Lung (tissue), 11 donors: ENCODE measurements at regions not wholly inside any gene's neighbourhood (a gene's known extent, or its start where the extent isn't known, plus 50 kb on each side); places are given as distances from the start of the nearest gene placed in this dataset.

Source experiments
- ATAC-seq: fragments of 200-7000 bp; cut with Tn5 transposase; one replicate; pipeline ENCODE4 v1.9.1; 2020; ENCODE audit warnings: moderate number of reproducible peaks; ENCODE audit not compliant: insufficient read depth, low FRiP score
- DNase-seq, 3 donors: peaks; one replicate each; pipeline ENCODE4 v3.0.0-alpha.2; 2013 to 2017
- H3K27ac ChIP-seq, 2 donors: one replicate each; pipeline ENCODE4 v1.5.1; 2013; ENCODE audit warnings: mild to moderate bottlenecking in 2 of 2, moderate library complexity in 2 of 2, control low read depth in 1 of 2, inconsistent platforms in 1 of 2, low read depth in 1 of 2, low read length in 1 of 2
- H3K27me3 ChIP-seq, 3 donors: one replicate each; pipeline ENCODE4 v1.5.1; 2013; ENCODE audit warnings: low read length in 2 of 3; ENCODE audit not compliant: control insufficient read depth in 3 of 3, insufficient read depth in 3 of 3
- H3K36me3 ChIP-seq, 4 donors: one replicate each; pipeline ENCODE4 v1.5.1; 2013; ENCODE audit warnings: low read length in 4 of 4, mild to moderate bottlenecking in 1 of 4, moderate library complexity in 1 of 4; ENCODE audit not compliant: control insufficient read depth in 4 of 4, insufficient read depth in 4 of 4
- H3K4me1 ChIP-seq, 5 donors: one replicate each; pipeline ENCODE4 v1.5.1; 2013; ENCODE audit warnings: low read length in 5 of 5, mild to moderate bottlenecking in 2 of 5, moderate library complexity in 1 of 5; ENCODE audit not compliant: control insufficient read depth in 5 of 5, insufficient read depth in 5 of 5
- H3K4me3 ChIP-seq: one replicate; pipeline ENCODE4 v1.5.1; 2013; ENCODE audit warnings: mild to moderate bottlenecking, control low read depth, moderate library complexity
- H3K9ac ChIP-seq, 2 donors: one replicate each; pipeline ENCODE4 v1.5.1; 2013; ENCODE audit warnings: low read length in 2 of 2, control low read depth in 1 of 2; ENCODE audit not compliant: insufficient read depth in 1 of 2
- H3K9me3 ChIP-seq, 4 donors: one replicate each; pipeline ENCODE4 v1.5.1; 2013; ENCODE audit warnings: low read length in 3 of 4, mild to moderate bottlenecking in 1 of 4, moderate library complexity in 1 of 4; ENCODE audit not compliant: control insufficient read depth in 4 of 4, insufficient read depth in 3 of 4
- CTCF ChIP-seq: IDR thresholded peaks from 2 replicates; pipeline ENCODE4 v1.5.1; 2012; ENCODE audit warnings: mild to moderate bottlenecking; ENCODE audit errors: control extremely low read depth, extremely low read depth
- WGBS, 2 donors: extraction: QIAGEN DNeasy Blood & Tissue Kit; methylation state at CpG; one replicate each; pipeline ENCODE4 v1.1.7; 2013; 5-methylcytosine and 5-hydroxymethylcytosine counted together
- donor health status: control.
- donor health status: control.
- donor health status: Bipolar disorder and iron deficiency.
- donor health status: healthy.
- donor health status: DM: yes; HTN: yes; CAD: no.

- WGBS, 2 donors, result 59 to 61% methylated on average over 4 of the region's 4 CpGs
- Histone ChIP-seq H3K27ac (no peak overlapping the region), H3K27me3 (peaks cover 9 to 50% (median 22%) of the 10 kb centered on the region in 3 donors), H3K4me3 (no peak overlapping the region), H3K9me3 (peaks cover 0 to 3% (median 0%) of the 10 kb centered on the region in 4 donors), H3K9ac (no peak overlapping the region), H3K36me3 (no peaks in the 10 kb centered on the region), H3K4me1 (no peaks in the 10 kb centered on the region)
- ATAC-seq (no peak), DNase-seq (peak in 2 of 3 donors; percentile 9 to 24)
- no peak for TF ChIP-seq CTCF
Observed at GRCh38 chr1:18556364-18556763, 74.3 kb upstream of the PAX7 start.

- 5 to 8% methylated on average over 29 of the region's 29 CpGs for WGBS, 2 donors
- no peak for ATAC-seq
- no peak overlapping the region for H3K4me3 ChIP-seq
Observed at GRCh38 chr1:18557621-18558465, 72.8 kb upstream of the PAX7 start.

GRCh38 chr1:18560692-18561091, 70.0 kb upstream of the PAX7 start:
- TF ChIP-seq CTCF, result no peak
- Histone ChIP-seq H3K36me3 (no peaks in the 10 kb centered on the region), H3K4me1 (no peaks in the 10 kb centered on the region), H3K9me3 (peaks cover 0 to 1% (median 0%) of the 10 kb centered on the region in 4 donors), H3K4me3 (no peak overlapping the region), H3K27me3 (peaks cover 15 to 37% (median 27%) of the 10 kb centered on the region in 3 donors), H3K27ac (no peak overlapping the region), H3K9ac (no peak overlapping the region)
- no peak for ATAC-seq
- WGBS, 2 donors, result 48 to 53% methylated on average over 5 of the region's 5 CpGs
- no peak for DNase-seq

More at GRCh38 chr1:18557621-18558465, 72.8 kb upstream of the PAX7 start:
- H3K27ac ChIP-seq, result no peak overlapping the region
- H3K27me3 ChIP-seq, result peaks cover 9 to 44% (median 27%) of the 10 kb centered on the region in 3 donors
- H3K36me3 ChIP-seq, result no peaks in the 10 kb centered on the region
- no peaks in the 10 kb centered on the region for H3K4me1 ChIP-seq
- H3K9me3 ChIP-seq, result peaks cover 0 to 3% (median 0%) of the 10 kb centered on the region in 4 donors
- TF ChIP-seq CTCF, result no peak
- DNase-seq, result peak; percentile 5 to 22 (median 10)
- no peak overlapping the region for H3K9ac ChIP-seq
